Spleen (tissue), 11 donors: ENCODE measurements at regions not wholly inside any gene's neighbourhood (a gene's known extent, or its start where the extent isn't known, plus 50 kb on each side); places are given as distances from the start of the nearest gene placed in this dataset.

ENCODE experiments used
- DNase-seq: peaks from one replicate; pipeline ENCODE4 v3.0.0-alpha.2; 2020
- H3K27ac ChIP-seq, 8 donors: fragments of 200-600 bp; sonication (generic) in 7 of 8; 1 replicate in 4 of 8; 2 replicates in 4 of 8; pipeline versions ENCODE4 v1.5.0 to v1.8.0; 2016 to 2021; ENCODE audit warnings: inconsistent platforms in 4 of 8, mild to moderate bottlenecking in 4 of 8, moderate library complexity in 1 of 8
- H3K27me3 ChIP-seq, 7 donors: fragments of 200-600 bp; sonication (generic) in 6 of 7; replicated peaks in 1 of 7; 1 replicate in 4 of 7; 2 replicates in 3 of 7; pipeline versions ENCODE4 v1.5.0 to v1.8.0; 2016 to 2021; ENCODE audit warnings: inconsistent platforms in 3 of 7, mild to moderate bottlenecking in 1 of 7
- H3K36me3 ChIP-seq, 6 donors: fragments of 200-600 bp; sonication (generic) in 5 of 6; 1 replicate in 4 of 6; 2 replicates in 2 of 6; pipeline versions ENCODE4 v1.5.0 to v1.8.0; 2016 to 2021; ENCODE audit warnings: inconsistent platforms in 2 of 6
- H3K4me1 ChIP-seq, 6 donors: fragments of 200-600 bp; sonication (generic) in 5 of 6; 1 replicate in 3 of 6; 2 replicates in 3 of 6; pipeline versions ENCODE4 v1.5.0 to v1.8.0; 2016 to 2021; ENCODE audit warnings: inconsistent platforms in 3 of 6
- H3K4me3 ChIP-seq, 8 donors: fragments of 200-600 bp; sonication (generic) in 7 of 8; 1 replicate in 4 of 8; 2 replicates in 4 of 8; pipeline versions ENCODE4 v1.5.0 to v1.8.0; 2016 to 2021; ENCODE audit warnings: inconsistent platforms in 4 of 8, mild to moderate bottlenecking in 4 of 8, moderate library complexity in 2 of 8
- H3K9me3 ChIP-seq, 8 donors: fragments of 200-600 bp; sonication (generic) in 7 of 8; 1 replicate in 4 of 8; 2 replicates in 4 of 8; pipeline versions ENCODE4 v1.5.0 to v1.8.0; 2016 to 2021; ENCODE audit warnings: inconsistent platforms in 4 of 8
- POLR2A ChIP-seq, 3 donors: fragments of 450-650 bp; IDR thresholded peaks; one replicate each; pipeline ENCODE4 v1.5.1; 2017; ENCODE audit warnings: antibody characterized with exemption in 3 of 3, mild to moderate bottlenecking in 1 of 3
- POLR2AphosphoS5 ChIP-seq, 3 donors: sonication (generic); formaldehyde crosslinking; IDR thresholded peaks; one replicate each; pipeline ENCODE4 v1.5.1; 2017; ENCODE audit warnings: antibody characterized with exemption in 3 of 3
- WGBS, 5 donors: extraction: QIAGEN DNeasy Blood & Tissue Kit in 3 of 5; methylation state at CpG; one replicate each; pipeline versions ENCODE4 v1.1.5 to v1.1.7; 2013 to 2018; 5-methylcytosine and 5-hydroxymethylcytosine counted together
- intact Hi-C: fragments of 100-400 bp; cut with DNase I; formaldehyde crosslinking; loops from one replicate; pipeline ENCODE4 v1.15.0; 2023; ENCODE audit warnings: low total_unique reads
- TF ChIP-seq, protein P1 (sequence below), 11 experiments: fragments of 200-600 bp in 7 of 11; fragments of 450-650 bp in 4 of 11; sonication (generic) in 4 of 11; IDR thresholded peaks in 8 of 11; conservative IDR thresholded peaks in 3 of 11; 1 replicate in 7 of 11; 2 replicates in 4 of 11; pipeline versions ENCODE4 v1.4.0 to v1.8.0; 2016 to 2021; ENCODE audit warnings: antibody characterized with exemption in 11 of 11, inconsistent platforms in 4 of 11, mild to moderate bottlenecking in 1 of 11
- donor health status: healthy with polysubstance abuse.
- donor health status: DM: no; HTN: no; CAD: no; lungs with moderate emphysema.
- donor health status: DM: no; HTN: no; CAD: no.
- donor health status: Bipolar disorder and iron deficiency.
- donor health status: healthy.
- donor health status: DM: no; HTN: no; CAD: no.
- donor health status: DM: yes; HTN: yes; CAD: no.

DNA sequence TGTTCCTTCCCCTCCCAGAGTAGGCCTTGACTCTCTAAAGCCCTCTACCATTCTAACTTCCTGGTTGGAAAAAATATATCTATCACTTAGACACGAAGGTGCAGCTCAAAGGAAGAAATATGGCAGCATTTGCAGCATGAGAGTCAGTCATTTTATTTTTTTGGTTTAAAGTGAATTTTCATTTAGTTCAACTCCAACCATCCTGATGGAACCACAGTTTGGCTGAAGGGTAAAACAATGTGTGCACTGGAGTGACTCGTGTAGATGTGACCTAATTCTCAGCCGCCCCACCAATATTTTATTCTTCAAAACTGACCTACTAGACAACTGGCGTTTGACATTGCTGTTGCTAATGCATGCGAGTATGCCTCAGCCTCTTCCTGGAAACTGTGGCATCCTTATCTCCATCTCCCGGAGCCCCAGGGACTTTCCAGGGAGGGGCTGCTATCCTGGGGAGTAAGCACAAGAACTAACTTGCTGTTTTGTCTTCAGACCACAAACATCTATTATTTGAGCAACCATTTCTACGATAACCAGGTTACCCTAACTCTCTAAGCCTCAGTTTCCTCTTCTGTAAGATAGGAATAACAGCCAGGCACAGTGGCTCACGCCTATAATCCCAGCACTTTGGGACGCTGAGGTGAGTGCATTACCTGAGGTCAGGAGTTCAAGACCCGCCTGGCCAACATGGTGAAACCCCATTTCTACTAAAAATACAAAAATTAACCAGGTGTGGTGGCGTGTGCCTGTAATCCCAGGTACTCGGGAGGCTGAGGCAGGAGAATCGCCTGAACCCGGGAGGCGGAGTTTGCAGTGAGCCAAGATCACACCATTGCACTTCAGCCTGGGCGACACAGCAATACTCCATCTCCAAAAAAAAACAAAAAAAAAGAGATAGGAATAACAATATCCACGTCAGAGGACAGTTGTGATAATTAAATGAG, 148.7 kb upstream of the JARID2 start:
- H3K4me3 ChIP-seq: no peak overlapping the region
- H3K27ac ChIP-seq: no peak overlapping the region
- TF ChIP-seq POLR2A (IDR thresholded peaks at IDR 0.05) (no peak), POLR2AphosphoS5 (IDR thresholded peaks at IDR 0.05) (no peak)
- TF ChIP-seq, protein P1, sequence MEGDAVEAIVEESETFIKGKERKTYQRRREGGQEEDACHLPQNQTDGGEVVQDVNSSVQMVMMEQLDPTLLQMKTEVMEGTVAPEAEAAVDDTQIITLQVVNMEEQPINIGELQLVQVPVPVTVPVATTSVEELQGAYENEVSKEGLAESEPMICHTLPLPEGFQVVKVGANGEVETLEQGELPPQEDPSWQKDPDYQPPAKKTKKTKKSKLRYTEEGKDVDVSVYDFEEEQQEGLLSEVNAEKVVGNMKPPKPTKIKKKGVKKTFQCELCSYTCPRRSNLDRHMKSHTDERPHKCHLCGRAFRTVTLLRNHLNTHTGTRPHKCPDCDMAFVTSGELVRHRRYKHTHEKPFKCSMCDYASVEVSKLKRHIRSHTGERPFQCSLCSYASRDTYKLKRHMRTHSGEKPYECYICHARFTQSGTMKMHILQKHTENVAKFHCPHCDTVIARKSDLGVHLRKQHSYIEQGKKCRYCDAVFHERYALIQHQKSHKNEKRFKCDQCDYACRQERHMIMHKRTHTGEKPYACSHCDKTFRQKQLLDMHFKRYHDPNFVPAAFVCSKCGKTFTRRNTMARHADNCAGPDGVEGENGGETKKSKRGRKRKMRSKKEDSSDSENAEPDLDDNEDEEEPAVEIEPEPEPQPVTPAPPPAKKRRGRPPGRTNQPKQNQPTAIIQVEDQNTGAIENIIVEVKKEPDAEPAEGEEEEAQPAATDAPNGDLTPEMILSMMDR (IDR thresholded peaks at IDR 0.05 in 8 of 11, conservative IDR thresholded peaks at IDR 0.05 in 3 of 11): no peak
- DNase-seq: no peak
- WGBS, 5 donors: 75 to 90% (median 82%) methylated on average over 17 of the region's 17 CpGs
- intact Hi-C loops: no loop called here
- H3K9me3 ChIP-seq: no peaks in the 10 kb centered on the region
- no peaks in the 10 kb centered on the region for H3K36me3 ChIP-seq
- no peaks in the 10 kb centered on the region for H3K4me1 ChIP-seq
- H3K27me3 ChIP-seq: no peaks in the 10 kb centered on the region

DNA sequence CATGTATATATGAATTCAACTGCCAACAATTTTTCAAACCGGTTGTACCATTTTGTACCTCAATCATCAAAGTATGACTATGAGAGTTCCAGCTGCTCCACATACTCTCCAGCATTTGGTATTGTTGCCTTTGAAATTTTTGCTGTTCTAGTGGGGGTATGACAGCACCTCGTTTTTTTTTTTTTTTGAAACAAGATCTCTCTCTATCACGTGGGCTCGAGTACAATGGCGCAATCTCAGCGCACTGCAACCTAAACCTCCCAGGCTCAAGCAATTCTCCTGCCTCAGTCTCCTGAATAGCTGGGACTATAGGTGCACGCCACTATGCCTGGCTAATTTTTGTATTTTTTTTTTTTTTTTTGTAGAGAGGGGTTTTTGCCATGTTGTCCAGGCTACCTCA, 144.7 kb upstream of the JARID2 start:
- 85 to 96% (median 89%) methylated on average over 7 of the region's 7 CpGs for WGBS, 5 donors
- DNase-seq: no peak
- H3K27ac ChIP-seq: no peak overlapping the region
- H3K36me3 ChIP-seq: no peaks in the 10 kb centered on the region
- TF ChIP-seq POLR2A (IDR thresholded peaks at IDR 0.05): no peak
- H3K4me1 ChIP-seq: no peaks in the 10 kb centered on the region
- intact Hi-C loops: no loop called here
- no peaks in the 10 kb centered on the region for H3K27me3 ChIP-seq
- peaks cover 0 to 9% (median 3%) of the 10 kb centered on the region in 8 donors for H3K9me3 ChIP-seq
- H3K4me3 ChIP-seq: no peak overlapping the region

DNA sequence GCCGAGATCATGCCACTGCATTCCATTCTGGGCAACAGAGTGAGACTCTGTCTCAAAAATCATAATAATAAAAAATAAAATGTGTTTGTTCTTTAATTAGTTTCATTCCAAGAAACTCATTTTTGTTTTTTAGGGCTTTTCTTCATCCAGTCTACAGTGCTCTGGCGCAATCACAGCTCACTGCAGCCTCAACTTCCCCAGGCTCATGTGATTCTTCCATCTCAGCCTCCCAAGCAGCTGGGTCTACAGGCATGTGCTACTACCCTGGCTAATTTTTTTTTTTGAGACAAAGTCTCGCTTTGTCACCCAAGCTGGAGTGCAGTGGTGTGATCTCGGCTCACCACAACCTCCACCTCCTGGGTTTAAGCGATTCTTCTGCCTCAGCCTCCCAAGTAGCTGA, 143.6 kb upstream of the JARID2 start:
- H3K9me3 ChIP-seq: peaks cover 0 to 12% (median 5%) of the 10 kb centered on the region in 8 donors
- H3K27me3 ChIP-seq: no peaks in the 10 kb centered on the region
- H3K4me1 ChIP-seq: no peaks in the 10 kb centered on the region
- no peak for TF ChIP-seq POLR2AphosphoS5 (IDR thresholded peaks at IDR 0.05)
- TF ChIP-seq POLR2A (IDR thresholded peaks at IDR 0.05): no peak
- TF ChIP-seq, protein P1 (IDR thresholded peaks at IDR 0.05 in 8 of 11, conservative IDR thresholded peaks at IDR 0.05 in 3 of 11): no peak
- WGBS, 5 donors: 88 to 97% (median 93%) methylated on average over 5 of the region's 5 CpGs
- H3K27ac ChIP-seq: no peak overlapping the region
- intact Hi-C loops: no loop called here
- DNase-seq: no peak
- no peaks in the 10 kb centered on the region for H3K36me3 ChIP-seq
- H3K4me3 ChIP-seq: no peak overlapping the region

DNA sequence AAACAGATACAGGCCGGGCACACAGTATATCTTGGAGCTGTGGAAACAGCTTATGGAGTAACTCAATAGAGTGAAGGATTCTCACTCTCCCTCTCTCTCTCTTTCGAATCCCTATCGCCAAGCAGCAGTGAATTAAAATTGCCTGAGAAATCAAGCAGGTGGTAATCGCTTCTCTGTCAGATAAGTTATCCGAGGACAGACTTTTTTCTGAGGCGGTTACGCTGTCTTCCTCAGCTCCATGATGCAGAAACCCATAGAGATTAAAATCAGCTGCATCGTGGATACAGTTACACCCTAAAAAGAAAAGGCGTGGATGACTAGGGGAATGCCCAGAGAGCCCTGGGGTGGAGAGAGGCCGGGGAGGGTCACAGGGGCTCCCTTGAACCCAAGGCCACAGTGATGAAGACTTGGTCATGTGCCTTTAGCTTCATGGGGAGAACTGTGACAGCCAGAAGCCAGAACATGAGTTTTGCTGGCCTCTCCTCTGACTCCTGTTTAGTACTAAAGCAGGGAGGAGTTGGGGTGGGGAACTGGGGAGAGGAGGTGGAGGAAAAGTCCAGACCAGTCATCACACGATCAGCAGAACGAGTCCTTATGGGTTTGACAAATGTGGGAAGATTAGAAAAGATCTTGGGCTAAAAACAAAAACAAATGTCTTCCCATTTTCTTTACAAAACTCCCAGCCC, 138.8 kb upstream of the JARID2 start:
- Histone ChIP-seq H3K27ac (no peak overlapping the region), H3K9me3 (peaks cover 0 to 12% (median 5%) of the 10 kb centered on the region in 8 donors), H3K4me3 (no peak overlapping the region), H3K27me3 (no peaks in the 10 kb centered on the region), H3K36me3 (no peaks in the 10 kb centered on the region), H3K4me1 (peaks cover 0 to 12% (median 0%) of the 10 kb centered on the region in 6 donors)
- no peak for TF ChIP-seq POLR2A (IDR thresholded peaks at IDR 0.05)
- no peak for TF ChIP-seq POLR2AphosphoS5 (IDR thresholded peaks at IDR 0.05)
- TF ChIP-seq, protein P1 (IDR thresholded peaks at IDR 0.05 in 8 of 11, conservative IDR thresholded peaks at IDR 0.05 in 3 of 11): no peak
- 87 to 95% (median 91%) methylated on average over 12 of the region's 12 CpGs for WGBS, 5 donors
- intact Hi-C loops: no loop called here
- no peak for DNase-seq
